Upper lobe of right lung (tissue), 1 donor: ENCODE measurements at regions not wholly inside any gene's neighbourhood (a gene's known extent, or its start where the extent isn't known, plus 50 kb on each side); places are given as distances from the start of the nearest gene placed in this dataset.
"Not testable (repeated sequence)": the region's sequence is repeated elsewhere in the genome, so short reads cannot be mapped to it uniquely, and the experiment has no call there.

ENCODE experiments used
- ATAC-seq: fragments of 200-7000 bp; cut with Tn5 transposase; one replicate; pipeline ENCODE4 v1.9.1; 2020; ENCODE audit warnings: mild to moderate bottlenecking, moderate library complexity
- DNase-seq: peaks from one replicate; pipeline ENCODE4 v3.0.0-alpha.2; 2020
- H3K27ac ChIP-seq: fragments of 200-600 bp; one replicate; pipeline ENCODE4 v1.8.0; 2022
- H3K27me3 ChIP-seq: fragments of 200-600 bp; one replicate; pipeline ENCODE4 v1.8.0; 2022; ENCODE audit warnings: mild to moderate bottlenecking
- H3K36me3 ChIP-seq: fragments of 200-600 bp; one replicate; pipeline ENCODE4 v1.8.0; 2022
- H3K4me1 ChIP-seq: fragments of 200-600 bp; one replicate; pipeline ENCODE4 v1.8.0; 2022
- H3K4me3 ChIP-seq: fragments of 200-600 bp; one replicate; pipeline ENCODE4 v1.8.0; 2022; ENCODE audit warnings: mild to moderate bottlenecking
- H3K9me3 ChIP-seq: fragments of 200-600 bp; one replicate; pipeline ENCODE4 v1.8.0; 2022
- intact Hi-C: fragments of 100-400 bp; cut with DNase I; formaldehyde crosslinking; loops from one replicate; pipeline ENCODE4 v1.11.0; 2022
- TF ChIP-seq, protein P1 (sequence below): fragments of 200-600 bp; IDR thresholded peaks from one replicate; pipeline ENCODE4 v1.8.0; 2022; ENCODE audit warnings: antibody characterized with exemption
- donor health status: DM: no; HTN: yes; CAD: no; lungs with severe emphysema.

DNA sequence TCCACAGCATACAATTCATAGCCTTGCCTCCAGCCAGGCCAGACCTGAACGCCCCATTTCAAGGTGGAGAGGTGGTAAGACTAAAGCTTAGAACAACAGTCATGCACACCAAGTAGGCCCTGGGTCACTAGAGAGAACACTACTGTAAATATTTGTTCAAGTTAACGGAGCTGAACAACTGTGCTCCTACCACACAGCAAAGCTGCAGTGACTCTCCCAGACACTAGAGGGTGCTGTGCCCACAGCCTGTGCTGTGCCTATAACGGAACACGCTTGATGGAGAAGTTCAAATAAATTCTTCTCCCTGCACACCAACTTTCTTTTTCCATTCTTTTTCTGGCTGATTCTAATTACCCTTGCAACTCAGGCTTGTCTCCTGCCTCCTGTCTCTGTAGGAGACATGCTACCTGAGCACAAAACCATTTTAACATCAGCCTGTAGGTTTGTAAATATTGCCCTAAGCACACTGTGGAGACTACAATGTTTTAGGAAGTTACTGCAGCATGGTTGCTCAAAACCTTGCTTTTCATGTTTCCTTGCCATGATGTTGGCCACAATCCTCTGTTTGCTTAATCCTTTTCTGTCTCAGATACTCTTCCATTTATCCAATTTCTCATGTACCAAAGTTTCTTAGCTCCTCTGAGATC is 103.1 kb upstream of the TERB2 start:
- intact Hi-C loops, H3K4me3 ChIP-seq, H3K27ac ChIP-seq, H3K4me1 ChIP-seq, H3K27me3 ChIP-seq, H3K36me3 ChIP-seq, H3K9me3 ChIP-seq: not testable (repeated sequence)
- peak; percentile 81 for DNase-seq
- TF ChIP-seq, protein P1, sequence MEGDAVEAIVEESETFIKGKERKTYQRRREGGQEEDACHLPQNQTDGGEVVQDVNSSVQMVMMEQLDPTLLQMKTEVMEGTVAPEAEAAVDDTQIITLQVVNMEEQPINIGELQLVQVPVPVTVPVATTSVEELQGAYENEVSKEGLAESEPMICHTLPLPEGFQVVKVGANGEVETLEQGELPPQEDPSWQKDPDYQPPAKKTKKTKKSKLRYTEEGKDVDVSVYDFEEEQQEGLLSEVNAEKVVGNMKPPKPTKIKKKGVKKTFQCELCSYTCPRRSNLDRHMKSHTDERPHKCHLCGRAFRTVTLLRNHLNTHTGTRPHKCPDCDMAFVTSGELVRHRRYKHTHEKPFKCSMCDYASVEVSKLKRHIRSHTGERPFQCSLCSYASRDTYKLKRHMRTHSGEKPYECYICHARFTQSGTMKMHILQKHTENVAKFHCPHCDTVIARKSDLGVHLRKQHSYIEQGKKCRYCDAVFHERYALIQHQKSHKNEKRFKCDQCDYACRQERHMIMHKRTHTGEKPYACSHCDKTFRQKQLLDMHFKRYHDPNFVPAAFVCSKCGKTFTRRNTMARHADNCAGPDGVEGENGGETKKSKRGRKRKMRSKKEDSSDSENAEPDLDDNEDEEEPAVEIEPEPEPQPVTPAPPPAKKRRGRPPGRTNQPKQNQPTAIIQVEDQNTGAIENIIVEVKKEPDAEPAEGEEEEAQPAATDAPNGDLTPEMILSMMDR, result peak; percentile 86
- ATAC-seq, result peak; percentile 99

DNA sequence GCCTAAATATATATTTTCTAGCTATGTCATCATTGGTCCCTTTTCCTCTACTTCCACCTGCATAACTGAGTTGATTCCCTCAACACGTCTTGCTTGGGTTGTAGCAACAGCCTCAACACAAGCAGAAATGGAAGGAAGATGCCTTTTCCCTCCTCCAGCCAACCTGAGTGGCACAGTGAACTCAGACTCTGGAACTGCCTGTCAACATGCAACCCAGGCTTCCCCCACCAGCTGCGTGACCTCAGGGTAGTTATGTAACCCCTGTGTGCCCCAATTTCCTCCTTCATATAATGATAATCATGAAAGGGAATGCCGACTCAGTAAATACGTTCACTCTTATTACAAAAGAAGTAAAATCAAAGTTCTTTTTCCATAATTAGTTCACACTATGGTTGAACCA is 101.8 kb upstream of the TERB2 start:
- H3K36me3 ChIP-seq, intact Hi-C loops, ATAC-seq: not testable (repeated sequence)

DNA sequence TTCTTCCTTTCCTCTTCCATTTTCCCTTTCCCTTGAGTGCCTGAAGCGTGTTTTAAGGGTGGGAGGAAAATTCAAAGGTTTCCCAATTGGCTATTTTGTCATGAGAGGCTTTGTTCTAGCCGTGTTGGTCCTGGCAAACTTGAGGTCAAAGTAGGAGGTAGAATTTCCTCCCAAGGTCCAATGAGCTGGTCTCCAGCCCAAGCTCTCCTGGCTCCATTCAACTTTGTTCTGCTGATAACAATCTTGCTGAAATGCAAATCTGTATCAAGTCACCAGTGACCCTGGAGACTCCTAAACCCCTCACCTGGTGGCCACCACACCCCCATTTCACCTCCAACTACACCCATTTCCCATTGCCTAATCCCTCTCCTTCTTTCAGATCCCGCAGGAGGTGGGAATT is 100.2 kb upstream of the TERB2 start:
- intact Hi-C loops, DNase-seq, ATAC-seq, H3K4me3 ChIP-seq, H3K27me3 ChIP-seq, H3K4me1 ChIP-seq, H3K36me3 ChIP-seq, H3K27ac ChIP-seq, H3K9me3 ChIP-seq: not testable (repeated sequence)

More for the DNA sequence above, 101.8 kb upstream of the TERB2 start:
- H3K27me3 ChIP-seq, DNase-seq, H3K9me3 ChIP-seq, H3K4me1 ChIP-seq, H3K4me3 ChIP-seq, H3K27ac ChIP-seq: not testable (repeated sequence)

DNA sequence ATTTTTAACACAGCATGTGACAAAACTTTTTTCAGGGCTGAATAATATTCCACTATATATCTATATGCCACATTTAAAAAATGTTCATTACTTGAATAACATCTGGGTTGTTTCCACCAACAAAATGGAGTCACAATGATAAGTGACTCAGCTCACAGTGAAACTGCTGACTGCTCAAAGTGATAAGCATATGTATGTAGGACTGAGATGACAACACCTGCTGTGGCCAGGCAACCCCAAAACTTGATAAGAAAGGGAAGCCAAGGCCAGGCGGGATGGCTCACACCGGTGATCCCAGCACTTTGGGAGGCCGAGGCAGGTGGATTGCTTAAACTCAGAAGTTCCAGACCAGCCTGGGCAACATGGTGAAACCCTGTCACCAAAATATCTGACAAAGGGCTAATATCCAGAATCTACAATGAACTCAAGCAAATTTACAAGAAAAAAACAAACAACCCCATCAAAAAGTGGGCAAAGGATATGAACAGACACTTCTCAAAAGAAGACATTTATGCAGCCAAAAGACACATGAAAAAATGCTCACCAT is 99.2 kb upstream of the TERB2 start:
- ATAC-seq, H3K27me3 ChIP-seq, H3K36me3 ChIP-seq, DNase-seq, H3K4me1 ChIP-seq, H3K27ac ChIP-seq, H3K9me3 ChIP-seq, H3K4me3 ChIP-seq, intact Hi-C loops: not testable (repeated sequence)

DNA sequence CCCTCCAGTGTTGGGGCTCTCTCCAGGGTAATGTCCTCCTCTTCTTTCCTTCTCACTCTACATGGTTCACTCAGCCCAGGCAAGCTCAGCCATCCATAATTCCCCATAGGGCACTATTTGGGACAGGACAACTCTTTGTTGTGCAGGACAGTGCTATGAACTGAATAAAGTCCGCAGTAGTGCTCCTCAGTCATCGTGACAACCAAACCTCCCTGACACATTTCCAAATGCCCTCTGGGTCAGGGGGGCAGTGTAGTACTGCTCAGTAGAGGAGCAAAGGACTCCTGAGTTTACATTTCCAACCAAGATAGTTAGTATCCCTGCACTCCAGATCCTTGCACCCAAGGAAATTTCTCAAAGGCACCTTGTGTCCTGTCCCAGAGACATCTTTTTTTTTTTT is 97.4 kb upstream of the TERB2 start:
- H3K36me3 ChIP-seq, intact Hi-C loops, H3K27ac ChIP-seq, DNase-seq, ATAC-seq, H3K27me3 ChIP-seq, H3K4me1 ChIP-seq, H3K9me3 ChIP-seq, H3K4me3 ChIP-seq: not testable (repeated sequence)

DNA sequence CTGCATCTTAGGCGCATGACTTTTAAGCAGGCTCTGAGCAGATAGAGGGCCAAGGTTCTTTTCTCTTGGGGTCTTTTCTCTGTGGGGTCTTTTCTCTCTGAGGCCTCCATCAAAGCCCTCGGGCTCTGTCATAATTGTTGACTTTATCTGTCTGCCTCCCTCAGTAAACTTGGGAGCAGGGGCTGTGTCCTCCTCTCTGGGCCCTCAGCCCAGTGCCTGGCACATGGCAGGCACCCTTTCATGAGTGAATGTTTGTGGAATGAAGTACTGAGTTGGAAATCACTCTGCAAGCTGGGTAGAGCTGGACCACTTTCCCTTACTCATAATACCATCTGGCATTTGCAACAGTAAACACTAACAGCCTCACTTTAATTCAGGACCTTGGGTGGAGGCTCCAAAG is 96.3 kb upstream of the TERB2 start:
- intact Hi-C loops, H3K27me3 ChIP-seq, ATAC-seq, H3K36me3 ChIP-seq, DNase-seq, H3K4me1 ChIP-seq, H3K9me3 ChIP-seq, H3K4me3 ChIP-seq, H3K27ac ChIP-seq: not testable (repeated sequence)

DNA sequence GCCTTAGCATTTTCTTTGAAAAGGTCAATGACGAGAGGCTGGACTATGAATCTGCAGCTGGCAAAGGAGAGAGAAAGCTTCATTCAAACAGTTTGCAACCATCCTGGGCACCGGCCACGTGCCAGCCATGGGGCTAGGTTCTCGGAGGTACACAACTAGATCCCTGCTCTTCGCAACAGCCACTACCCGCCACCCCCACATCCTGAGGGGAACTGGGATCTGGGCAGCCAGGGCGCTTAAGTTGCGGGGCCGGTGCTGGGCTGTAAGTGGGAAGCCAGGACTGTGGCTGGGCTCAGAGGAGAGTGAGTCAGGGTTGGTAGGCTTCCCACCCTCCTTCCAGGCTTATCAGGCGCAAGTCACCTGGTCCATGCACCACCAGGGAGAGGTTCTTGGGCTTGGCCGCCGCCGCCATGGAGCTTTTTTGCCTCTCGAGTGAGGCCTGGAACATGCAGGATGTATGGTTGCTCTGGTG is 95.0 kb upstream of the TERB2 start:
- intact Hi-C loops, result no loop called here
- Histone ChIP-seq H3K4me1 (no peaks in the 10 kb centered on the region), H3K4me3 (no peak overlapping the region), H3K27ac (no peak overlapping the region), H3K27me3 (no peaks in the 10 kb centered on the region), H3K9me3 (no peaks in the 10 kb centered on the region), H3K36me3 (no peaks in the 10 kb centered on the region)
- TF ChIP-seq, protein P1, result no peak
- no peak for ATAC-seq
- no peak for DNase-seq

DNA sequence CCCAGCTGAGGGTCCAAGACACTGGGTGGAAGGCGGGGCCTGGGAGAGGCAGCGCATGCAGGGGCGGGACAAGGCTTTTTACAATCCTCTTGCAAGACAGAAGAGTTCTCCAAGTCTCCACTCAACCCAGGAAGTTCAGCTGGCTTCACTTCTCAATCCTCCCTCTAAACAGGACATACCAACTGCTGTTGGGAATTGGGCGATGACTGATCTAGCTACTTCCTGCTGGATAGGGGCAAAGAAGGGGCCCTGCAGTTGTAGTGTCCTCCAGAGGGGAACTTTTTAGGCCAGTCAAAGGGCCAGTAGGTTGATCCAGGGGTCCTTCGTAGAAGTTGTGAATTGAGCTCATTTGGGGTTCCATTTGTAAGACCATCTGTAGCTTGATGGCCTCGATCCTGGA is 94.6 kb upstream of the TERB2 start:
- TF ChIP-seq, protein P1, result no peak
- DNase-seq (no peak), ATAC-seq (no peak)
- intact Hi-C loops, result no loop called here
- Histone ChIP-seq H3K9me3 (no peaks in the 10 kb centered on the region), H3K4me1 (no peaks in the 10 kb centered on the region), H3K27ac (no peak overlapping the region), H3K27me3 (no peaks in the 10 kb centered on the region), H3K4me3 (no peak overlapping the region), H3K36me3 (no peaks in the 10 kb centered on the region)

DNA sequence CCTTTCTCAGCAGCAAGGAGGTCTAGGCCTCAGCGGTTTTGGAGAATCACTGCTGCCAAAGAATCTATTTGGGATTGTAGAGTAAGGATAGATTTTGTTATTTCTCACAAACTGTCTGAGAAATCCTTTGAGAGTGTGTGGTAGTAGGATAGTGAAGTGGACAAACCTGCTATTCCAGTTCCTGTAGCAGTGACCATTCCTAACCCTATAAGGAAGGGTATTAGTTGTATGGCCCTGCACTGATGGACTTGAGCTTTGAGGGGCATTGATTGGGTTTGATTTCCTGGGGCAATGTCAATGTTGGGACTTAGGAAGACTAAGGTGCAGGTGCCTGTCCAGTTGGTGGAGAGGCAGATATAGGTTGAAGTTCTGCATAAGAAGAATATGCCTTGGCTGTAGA is 93.6 kb upstream of the TERB2 start:
- H3K4me3 ChIP-seq, H3K27me3 ChIP-seq, H3K4me1 ChIP-seq, DNase-seq, H3K27ac ChIP-seq, intact Hi-C loops, ATAC-seq, H3K36me3 ChIP-seq, H3K9me3 ChIP-seq: not testable (repeated sequence)

DNA sequence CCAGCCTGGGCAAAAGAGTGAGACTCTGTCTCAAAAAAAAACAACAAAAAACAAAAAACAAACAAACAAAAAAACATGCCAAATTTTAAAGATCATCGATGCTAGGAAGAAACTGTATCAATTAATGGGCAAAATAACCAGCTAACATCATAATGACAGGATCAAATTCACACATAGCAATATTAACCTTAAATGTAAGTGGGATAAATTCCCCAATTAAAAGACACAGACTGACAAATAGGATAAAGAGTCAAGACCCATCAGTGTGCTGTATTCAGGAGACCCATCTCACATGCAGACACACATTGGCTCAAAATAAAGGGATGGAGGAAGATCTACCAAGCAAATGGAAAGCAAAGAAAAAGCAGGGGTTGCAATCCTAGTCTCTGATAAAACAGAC is 88.4 kb upstream of the TERB2 start:
- DNase-seq, intact Hi-C loops, H3K27ac ChIP-seq, H3K27me3 ChIP-seq, H3K4me3 ChIP-seq, ATAC-seq, H3K9me3 ChIP-seq, H3K4me1 ChIP-seq, H3K36me3 ChIP-seq: not testable (repeated sequence)

DNA sequence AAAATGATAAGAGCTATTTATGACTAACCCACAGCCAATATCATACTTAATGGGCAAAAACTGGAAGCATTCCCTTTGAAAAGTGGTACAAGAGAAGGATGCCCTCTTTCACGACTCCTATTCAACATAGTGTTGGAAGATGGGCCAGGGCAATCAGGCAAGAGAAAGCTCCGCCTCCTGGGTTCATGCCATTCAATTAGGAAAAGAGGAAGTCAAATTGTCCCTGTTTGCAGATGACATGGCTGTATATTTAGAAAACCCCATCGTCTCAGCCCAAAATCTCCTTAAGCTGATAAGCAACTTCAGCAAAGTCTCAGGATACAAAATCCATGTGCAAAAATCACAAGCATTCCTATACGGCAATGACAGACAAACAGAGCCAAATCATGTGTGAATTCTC is 86.4 kb upstream of the TERB2 start:
- DNase-seq, ATAC-seq, H3K36me3 ChIP-seq, intact Hi-C loops, H3K27ac ChIP-seq, H3K4me3 ChIP-seq, H3K27me3 ChIP-seq, H3K4me1 ChIP-seq, H3K9me3 ChIP-seq: not testable (repeated sequence)
